GM21423 (cell line): ENCODE measurements at regions not wholly inside any gene's neighbourhood (a gene's known extent, or its start where the extent isn't known, plus 50 kb on each side); places are given as distances from the start of the nearest gene placed in this dataset.
"Not testable (repeated sequence)": the region's sequence is repeated elsewhere in the genome, so short reads cannot be mapped to it uniquely, and the experiment has no call there.

ENCODE experiments used
- ATAC-seq: cut with Tn5 transposase; IDR thresholded peaks from one replicate; pipeline ENCODE4 v1.9.1; 2021; ENCODE audit warnings: mild to moderate bottlenecking, moderate library complexity; ENCODE audit not compliant: unreplicated experiment

DNA sequence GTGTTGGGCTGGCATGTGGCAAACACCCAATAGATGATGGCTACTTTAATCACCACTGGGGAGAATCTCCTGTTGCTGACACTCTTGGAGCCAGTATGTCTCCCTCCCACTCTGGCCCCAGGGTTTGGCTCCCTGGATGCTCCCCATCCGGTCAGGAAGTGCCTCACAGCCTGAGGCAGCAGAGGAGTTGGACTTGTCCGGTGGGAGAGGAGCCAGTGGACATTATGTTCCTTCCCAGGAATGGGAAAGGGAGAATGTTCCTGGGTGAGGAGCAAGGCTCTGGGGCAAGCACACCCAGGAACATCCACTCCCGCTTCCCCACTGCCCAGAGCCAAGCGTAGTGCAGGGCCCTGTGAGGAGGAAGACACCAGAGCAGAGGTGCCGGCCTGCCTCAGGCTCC lies 84.6 kb upstream of the NAV2 start:
- ATAC-seq: no peak

DNA sequence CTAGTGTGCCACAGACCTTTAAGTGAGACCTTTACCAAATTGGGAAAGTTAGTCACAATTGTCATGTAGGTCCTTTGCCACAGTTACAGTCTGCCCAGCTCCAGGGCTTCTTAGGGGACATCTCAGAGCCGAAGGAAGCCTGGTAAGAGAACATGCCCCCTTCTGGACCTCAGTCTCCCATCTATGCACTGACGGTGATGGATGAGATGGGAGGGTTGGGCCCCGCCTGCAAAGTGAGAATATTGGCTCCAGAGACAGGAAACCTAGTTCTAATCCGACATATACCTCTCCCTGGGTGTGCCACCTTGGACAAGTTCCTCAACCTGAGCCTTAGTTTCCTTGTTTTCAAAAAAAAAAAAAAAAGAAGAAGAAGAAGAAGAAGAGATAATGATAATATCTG lies 85.1 kb upstream of the NAV2 start:
- no peak for ATAC-seq

DNA sequence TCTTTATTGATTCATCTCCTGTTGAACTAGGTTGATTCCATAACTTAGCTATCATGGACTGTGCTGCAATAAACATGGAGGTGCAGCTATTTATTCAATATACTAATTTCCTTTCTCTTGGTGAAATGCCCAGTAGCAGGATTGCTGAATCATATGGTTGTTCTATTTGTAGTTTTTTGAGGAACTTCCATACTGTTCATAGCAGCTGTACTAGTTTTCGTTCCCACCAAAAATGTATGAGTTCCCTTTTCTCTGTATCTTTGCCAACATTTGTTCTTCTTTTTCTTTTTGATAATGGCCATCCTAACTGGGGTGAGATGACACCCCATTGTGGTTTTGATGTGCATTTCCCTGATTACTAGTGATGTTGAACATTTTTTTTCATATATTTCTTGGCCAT lies 87.2 kb upstream of the NAV2 start:
- no peak for ATAC-seq

DNA sequence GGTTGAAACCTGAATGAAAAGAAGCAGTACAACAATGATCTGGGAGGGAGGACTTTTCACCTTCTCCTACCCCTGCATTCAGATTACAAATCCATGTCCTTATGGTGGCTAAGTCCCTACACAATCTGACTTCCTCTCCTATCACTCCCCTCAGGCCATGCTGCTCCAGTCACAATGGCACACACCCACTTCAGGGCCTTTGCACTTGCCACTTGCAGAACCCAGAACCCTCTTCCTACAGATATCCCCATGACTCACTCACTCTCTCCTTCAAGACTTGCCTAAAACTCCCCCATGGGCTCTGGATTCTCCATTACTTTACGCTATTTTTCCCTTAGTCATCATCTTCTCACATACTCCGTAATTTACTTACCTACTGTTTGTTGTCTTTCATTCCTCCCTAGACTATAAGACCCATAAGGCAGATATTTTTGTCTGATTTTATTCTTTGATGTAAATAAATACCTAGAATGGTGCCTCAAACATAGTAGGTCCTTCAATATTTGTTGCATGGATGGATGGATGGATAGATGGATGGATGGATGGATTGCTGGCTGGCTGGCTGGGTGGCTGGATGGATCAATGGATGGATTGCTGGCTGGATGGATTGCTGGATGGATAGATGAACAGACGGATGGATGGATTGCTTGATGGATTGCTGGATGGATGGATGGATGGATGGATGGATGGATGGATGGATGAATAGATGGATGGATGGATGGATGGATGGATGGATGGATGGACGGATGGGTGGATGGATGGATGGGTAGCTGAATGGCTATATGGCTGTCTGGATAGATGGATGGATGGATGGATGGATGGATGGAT lies 94.7 kb upstream of the NAV2 start:
- no peak for ATAC-seq

DNA sequence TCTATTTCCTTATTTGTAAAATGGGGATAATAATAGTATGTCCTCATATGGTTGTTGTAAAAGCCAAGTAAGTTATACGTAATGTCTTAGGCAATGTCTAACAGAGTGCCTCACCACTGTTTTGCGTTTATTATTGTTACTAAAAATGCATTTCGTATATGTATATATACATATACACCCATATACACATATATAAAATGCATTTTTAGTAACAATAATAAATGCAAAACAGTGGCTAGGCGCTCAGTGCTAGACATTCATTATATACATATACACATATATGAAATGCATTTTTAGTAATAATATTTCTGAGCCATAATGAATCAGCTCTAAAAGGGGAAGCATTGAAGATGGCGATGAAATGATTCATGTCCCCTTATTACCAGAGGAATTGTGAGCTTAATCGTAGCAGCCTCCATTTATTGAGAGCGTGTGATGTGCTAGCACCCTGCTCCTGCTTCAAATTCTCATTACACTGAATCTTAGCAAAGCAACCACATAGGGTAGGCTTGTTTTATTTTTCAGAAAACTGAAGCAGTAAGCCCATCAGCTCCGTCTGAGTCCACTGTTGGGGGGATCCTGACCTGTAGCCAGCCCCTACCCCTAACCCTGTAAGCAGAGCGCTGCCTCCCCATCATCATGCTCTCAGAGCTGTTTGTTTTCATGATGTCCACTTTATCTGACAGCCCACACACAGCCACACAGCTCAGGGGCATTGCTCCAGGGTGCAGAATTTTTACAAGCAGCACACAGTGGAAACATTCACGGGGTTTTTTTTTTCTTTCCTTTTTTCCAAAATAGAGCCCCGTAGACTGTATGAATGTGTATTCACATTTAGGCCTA lies 97.1 kb upstream of the NAV2 start:
- ATAC-seq: no peak

DNA sequence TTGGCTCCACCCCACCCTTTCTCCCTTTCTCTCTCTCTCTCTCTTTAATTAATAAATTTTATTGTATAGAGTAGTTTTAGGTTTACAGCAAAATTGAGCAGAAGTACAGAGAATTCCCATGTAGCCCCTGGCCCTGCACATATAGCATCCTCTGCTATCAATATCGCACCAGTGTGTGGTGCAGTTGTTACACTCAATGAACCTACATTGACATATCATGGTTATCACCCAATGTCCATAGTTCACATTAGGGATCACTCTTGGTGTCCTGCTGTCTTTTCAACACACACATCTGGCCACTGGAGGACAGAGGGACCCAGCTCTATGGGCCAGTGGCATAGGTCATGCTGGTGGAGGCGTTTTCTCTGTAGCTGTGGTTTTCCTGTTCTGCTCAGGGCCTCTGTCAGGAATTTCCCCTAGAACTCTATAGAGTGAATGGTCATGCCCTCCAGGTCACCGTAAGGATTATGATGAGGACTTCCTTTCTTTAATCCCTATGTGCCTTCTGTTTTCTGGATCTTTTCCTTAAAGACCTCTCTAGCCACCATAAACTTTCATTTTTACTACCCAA lies 98.2 kb upstream of the NAV2 start:
- ATAC-seq: no peak

DNA sequence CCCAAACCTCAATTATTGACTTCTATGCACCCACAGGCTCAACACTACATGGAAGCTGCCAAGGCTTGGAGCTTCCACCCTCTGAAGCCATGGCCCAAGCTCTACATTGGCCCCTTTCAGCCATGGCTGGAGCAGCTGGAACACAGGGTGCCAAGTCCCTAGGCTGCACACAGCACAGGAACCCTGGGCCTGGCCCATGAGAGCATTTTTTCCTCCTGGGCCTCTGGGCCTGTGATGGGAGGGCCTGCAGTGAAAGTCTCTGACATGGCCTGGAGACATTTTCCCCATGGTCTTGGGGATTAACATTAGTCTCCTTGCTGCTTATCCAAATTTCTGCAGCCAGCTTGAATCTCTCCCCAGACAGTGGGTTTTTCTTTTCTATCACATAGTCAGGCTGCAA lies 100.6 kb upstream of the NAV2 start:
- not testable (repeated sequence) for ATAC-seq

DNA sequence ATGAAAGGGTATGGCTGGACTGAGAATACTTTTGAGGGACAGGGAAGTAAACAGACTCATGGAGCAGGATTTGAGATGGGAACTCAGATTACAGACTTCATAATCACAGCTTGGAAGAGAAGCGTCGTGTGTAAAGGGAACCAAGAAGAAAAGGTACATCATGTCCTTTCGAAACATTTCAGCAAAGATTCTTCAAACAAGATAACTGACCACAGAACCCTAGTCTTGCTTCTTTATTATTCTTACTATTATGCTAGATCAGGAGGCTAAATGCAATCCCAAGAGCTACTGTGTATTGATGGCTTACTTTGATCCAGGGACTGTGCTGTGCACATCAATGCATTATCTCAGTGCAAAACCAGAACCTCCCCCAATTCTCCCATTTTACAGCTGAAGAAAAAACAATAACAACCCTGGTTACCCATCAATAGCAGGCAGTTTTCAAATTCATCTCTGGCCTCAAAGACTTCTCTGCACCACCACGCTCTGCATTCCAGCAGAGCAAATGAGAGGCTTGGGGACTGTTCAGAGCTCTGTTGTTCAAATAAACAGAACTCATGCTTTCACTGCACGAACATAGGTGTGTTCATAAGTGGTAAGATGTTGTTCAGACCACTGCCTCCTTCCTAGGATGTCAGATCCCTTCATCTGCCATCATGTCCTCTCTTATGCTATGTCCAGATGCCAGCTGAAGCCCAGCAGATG lies 104.8 kb upstream of the NAV2 start:
- ATAC-seq: no peak

DNA sequence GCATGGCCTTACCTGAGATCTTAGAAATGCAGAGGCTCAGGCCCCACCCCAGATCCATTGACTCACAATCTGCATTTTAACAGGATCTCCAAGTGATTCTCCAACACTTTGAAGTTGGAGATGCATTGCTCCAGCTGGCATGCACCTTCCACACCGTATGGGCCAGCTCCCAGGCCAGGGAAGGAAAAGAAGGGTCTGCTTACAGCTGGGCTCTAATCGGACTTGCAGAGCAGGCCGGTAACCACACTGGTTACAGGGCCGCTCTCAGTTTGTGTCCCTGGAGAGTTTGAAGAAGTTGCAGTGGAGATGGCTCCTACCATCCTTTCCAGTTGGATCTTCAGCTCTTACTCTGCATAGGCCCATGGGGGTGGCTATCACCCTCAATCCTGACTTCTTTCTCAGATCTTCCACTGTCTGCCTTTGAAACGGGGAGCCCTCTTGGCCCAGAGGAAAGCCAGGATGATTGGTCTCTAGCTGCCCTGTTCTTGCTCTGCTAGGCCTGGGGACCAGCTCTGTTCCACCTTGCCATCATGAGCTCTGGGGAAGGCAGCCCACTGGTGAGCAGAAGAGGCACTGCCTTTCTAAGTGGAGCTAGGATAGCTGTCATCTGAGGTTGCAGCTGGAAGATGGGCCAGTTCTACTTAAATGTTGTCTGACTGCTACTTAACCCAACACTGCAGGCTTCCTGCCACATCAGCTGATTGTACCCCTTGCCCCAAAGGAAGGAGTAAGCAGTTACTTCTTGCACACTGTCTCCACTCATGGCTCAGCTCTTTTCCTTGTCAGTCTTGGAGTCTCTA lies 105.6 kb upstream of the NAV2 start:
- no peak for ATAC-seq

DNA sequence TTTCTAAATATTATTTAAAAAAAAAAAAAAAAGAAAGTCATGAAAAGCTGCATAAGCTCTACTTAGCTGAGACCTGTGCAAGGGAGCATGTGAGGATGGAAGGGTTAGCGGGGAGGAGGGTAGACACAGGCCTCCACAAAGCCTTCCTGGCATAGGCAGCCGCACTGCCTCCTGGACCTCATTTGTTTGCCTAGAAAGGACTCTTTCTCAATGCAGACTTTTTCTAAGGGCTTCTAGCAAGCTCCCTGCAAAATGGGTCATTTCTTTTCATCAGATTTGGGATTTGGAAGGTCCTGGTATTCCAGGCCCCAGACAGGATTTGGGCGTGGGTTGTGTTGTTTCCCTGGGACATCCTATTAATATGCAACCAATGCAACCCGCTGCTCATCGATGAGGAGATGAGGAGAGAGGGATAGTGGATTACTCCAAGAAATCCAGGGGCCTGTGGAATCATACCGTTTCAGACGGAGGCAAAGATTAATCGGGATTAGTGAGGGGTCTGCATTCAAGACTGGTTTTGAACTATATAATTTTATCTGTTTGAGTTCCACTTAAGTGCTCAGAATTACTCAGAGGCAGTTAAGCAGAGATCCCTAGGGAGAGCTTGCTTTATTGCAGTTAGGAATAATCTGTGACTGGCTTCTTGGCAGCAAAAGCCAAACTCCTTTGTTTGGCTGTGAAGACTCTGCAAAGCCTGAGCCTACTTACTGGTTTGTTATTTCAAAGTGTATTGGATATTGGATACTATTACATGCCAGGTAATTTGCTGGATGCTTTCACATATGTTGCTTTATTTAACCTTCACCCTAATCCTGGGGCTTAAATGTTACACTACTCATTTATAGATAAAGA lies 106.9 kb upstream of the NAV2 start:
- no peak for ATAC-seq

DNA sequence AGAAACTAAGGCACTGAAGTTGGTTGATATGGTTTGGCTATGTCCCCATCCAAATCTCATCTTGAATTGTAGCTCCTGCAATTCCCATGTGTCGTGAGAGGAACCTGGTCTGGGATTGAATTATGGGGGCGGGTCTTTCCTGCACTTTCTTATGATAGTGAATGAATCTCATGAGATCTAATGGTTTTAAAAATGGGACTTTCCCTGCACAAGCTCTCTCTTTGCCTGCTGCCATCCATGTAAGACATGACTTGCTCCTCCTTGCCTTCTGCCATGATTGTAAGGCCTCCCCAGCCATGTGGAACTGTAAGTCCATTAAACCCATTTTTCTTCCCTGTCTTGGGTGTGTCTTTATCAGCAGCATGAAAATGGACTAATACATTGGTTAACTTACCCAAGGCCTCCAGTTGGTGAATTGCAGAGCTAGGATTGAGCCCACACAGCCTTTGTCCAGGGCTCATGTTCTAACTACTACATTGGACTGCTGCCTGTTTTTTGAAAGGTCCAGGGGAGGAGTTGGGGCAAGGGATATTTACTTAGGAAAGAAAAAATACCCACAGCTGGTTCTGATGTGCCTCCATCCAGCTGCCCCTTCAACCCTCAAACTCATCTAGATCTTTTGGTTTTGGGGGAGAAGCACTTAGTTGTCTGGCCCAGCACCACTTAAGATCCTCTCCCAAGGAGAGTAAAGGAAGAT lies 107.8 kb upstream of the NAV2 start:
- no peak for ATAC-seq

DNA sequence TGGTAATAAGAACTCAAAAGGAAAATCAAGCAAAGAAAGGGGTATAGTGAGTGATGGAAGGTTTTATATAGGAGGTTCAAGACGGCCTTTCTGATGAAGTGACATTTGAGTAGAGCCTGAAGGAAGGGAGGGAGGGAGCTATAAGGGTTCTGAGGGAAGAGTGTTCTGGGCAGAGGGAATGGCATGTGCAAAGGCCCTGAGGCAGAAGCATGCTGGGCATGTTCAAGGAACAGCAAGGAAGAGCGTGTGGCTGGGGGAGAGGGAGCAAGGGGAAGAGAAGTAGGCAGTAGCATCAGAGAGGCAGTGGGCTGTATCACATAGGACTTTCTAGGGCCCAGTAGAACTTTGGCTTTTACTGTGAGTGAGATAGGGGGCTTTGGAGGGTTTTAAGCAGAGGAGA lies 108.9 kb upstream of the NAV2 start:
- ATAC-seq: no peak

DNA sequence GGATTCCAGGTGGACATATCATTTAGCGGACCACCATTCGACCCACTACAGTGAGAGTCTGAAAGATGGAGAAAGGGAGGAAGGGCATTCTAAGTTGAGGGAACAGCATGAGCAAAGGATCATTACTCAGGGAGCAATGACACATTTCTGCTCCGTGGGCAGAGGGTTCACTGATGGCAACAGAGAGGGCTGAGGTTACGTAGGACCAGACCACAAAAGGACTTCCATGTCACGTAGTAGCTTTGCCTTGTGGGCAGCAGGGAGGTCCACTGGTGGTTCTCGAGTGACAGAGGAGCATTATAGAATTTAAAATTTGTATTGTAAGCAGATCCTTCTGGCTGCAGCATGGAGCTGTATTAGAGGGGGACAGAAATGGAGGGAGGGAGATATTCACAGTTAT lies 109.7 kb upstream of the NAV2 start:
- no peak for ATAC-seq

DNA sequence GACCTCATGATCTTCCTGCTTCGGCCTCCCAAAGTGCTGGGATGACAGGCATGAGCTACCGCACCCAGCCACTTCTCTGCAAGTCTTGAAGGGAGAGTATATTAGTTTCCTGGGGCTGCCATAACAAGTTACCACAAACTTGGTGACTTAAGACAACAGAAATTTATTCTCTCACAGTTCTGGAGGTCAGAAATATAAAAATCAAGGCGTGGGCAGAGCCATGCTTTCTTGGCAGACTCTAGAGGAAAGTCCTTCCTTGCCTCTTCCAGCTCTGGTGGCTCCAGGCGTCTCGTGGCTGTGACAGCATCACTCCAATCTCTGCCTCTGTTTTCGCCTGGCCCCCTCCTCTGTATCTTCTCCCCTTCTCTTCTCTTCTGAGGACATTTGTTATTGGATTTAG lies 110.2 kb upstream of the NAV2 start:
- no peak for ATAC-seq

DNA sequence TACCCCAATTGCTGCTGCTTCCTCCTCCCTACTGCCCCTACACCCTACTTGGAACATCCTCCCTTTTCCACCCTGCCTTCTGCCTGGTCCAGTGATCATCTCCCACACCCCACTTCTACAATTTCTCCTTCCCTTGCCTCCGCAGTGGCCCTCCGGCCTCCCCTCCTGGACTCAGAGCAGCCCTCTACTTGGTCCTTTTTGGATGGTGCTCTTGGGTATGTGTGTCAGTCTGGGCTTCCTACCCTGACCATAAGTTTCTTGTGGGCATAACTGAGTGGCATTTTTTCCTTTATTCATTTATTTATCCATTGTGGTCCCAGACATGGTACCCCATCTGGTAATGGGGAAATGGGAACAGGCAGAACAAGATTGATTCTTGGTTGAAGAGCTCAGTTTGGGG lies 111.4 kb upstream of the NAV2 start:
- ATAC-seq: no peak

DNA sequence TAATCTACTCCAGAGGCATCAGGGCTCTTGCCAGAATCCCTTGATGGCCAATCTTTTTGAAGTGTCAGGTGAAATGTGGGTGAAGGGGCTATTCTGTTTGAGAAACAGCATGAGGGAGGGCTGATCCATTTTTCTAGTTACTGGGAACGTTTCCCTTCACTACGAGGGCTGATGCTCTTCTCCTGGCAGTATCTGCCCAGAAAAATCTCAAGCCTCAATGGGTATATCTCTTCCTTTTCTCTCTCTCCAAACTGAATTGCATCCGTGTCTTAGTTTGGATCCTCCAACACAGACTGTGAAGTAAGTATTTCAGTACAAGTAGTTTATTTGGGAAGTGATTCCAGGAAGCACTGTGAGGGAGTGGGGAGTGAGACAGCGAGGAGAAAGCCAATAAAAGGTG lies 113.0 kb upstream of the NAV2 start:
- no peak for ATAC-seq

DNA sequence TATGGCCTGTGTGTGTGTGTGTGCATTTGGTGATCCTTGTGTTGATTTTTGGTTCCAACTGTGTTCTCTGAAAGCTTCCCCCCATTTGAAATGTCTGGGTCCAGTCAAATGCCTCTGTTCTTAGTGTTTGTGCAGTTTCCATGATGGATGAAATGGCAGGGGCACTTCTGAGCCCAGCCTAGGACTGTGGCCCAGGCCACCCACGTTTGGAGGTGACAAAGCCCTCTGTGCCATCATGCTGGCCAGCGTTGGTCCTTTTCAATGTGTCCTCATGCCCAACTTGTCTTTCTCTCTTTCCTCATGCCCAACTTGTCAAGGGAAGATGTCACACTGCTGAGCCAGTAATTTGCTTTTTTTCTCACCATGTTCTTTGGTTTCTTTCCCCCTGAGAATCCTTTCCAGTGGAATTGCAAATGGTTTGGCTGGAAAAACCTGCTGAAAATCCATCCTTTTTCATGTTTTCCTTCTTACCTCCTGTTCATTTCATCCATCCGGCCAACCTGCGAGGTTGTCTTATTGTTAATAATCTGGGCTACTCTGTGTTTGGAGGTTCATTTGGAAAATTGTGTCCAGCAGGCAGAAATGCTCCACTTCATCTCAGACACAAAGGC lies 113.7 kb upstream of the NAV2 start:
- no peak for ATAC-seq

DNA sequence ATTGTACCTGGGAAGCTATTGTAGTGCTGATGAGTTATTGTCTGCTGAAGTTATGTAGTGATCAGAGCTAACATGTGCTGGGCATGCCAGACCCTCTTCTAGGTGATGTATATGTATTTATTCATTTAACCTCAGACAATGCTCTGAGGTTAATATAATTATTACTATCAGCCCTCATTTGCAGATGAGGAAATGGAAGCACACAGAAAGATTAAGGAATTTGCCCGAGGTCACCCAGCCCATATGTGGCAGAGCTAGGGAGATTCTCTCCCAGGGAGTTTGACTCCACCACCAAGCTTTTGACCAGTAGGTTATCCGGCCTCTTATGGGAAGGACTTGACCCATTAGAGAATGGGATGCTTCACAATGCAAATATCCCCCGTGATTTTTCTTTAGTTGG lies 114.2 kb upstream of the NAV2 start:
- no peak for ATAC-seq

DNA sequence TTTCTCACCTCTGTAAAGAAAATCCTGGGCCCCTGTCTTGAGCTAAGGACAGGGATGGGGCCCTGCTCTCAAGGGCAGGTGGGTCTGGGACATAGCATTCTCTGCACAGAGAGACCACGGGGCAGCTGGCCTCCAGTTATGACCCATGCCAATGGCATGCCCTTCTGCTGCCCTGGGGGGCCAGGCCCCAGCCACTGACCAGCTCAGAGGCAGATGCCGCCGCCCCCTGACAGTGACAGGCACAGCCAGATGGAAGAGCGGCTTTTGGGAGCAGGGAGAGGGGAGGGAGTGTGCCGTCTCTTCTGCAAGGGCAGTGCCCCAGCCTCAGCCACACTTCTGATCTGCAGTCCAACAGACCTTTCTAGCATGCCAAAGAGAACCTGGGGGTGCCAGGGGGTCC lies 114.8 kb upstream of the NAV2 start:
- ATAC-seq: no peak
